Right lobe of liver (tissue), 6 donors: ENCODE measurements at regions not wholly inside any gene's neighbourhood (a gene's known extent, or its start where the extent isn't known, plus 50 kb on each side); places are given as distances from the start of the nearest gene placed in this dataset.

Source experiments
- ATAC-seq, 4 donors: fragments of 200-7000 bp; cut with Tn5 transposase; one replicate each; pipeline ENCODE4 v1.9.1; 2020; ENCODE audit warnings: mild to moderate bottlenecking in 4 of 4, moderate library complexity in 4 of 4
- DNase-seq, 3 donors: peaks; one replicate each; pipeline ENCODE4 v3.0.0-alpha.2; 2020
- H3K27ac ChIP-seq, 3 donors: fragments of 200-600 bp; one replicate each; pipeline ENCODE4 v1.8.0; 2022
- H3K27me3 ChIP-seq, 2 donors: fragments of 200-600 bp; one replicate each; pipeline ENCODE4 v1.8.0; 2022
- H3K36me3 ChIP-seq, 4 donors: fragments of 200-600 bp; sonication (generic) in 1 of 4; one replicate each; pipeline versions ENCODE4 v1.5.1 to v1.8.0; 2017 to 2022; ENCODE audit warnings: control low read depth in 1 of 4
- H3K4me1 ChIP-seq, 4 donors: fragments of 200-600 bp; sonication (generic) in 1 of 4; one replicate each; pipeline versions ENCODE4 v1.5.1 to v1.8.0; 2017 to 2022; ENCODE audit warnings: control low read depth in 1 of 4
- H3K4me3 ChIP-seq, 3 donors: fragments of 200-600 bp; one replicate each; pipeline ENCODE4 v1.8.0; 2022
- H3K9me3 ChIP-seq, 4 donors: fragments of 200-600 bp; sonication (generic) in 1 of 4; one replicate each; pipeline versions ENCODE4 v1.5.1 to v1.8.0; 2017 to 2022; ENCODE audit warnings: control low read depth in 1 of 4
- POLR2A ChIP-seq: fragments of 450-650 bp; IDR thresholded peaks from one replicate; pipeline ENCODE4 v1.6.1; 2017; ENCODE audit warnings: antibody characterized with exemption, mild to moderate bottlenecking
- WGBS: methylation state at CpG from one replicate; pipeline ENCODE4 v1.1.6; 2018; ENCODE audit warnings: low coverage, low lambda C conversion rate; ENCODE audit not compliant: insufficient coverage; ENCODE audit errors: missing lambda C conversion rate; 5-methylcytosine and 5-hydroxymethylcytosine counted together
- intact Hi-C, 2 donors: fragments of 100-400 bp; cut with DNase I; formaldehyde crosslinking; loops; one replicate each; pipeline versions ENCODE4 v1.11.2 to v1.14.1; 2022
- TF ChIP-seq, protein P1 (sequence below), 4 donors: fragments of 200-600 bp in 3 of 4; fragments of 450-650 bp in 1 of 4; IDR thresholded peaks; one replicate each; pipeline versions ENCODE4 v1.5.1 to v1.8.0; 2016 to 2022; ENCODE audit warnings: antibody characterized with exemption in 4 of 4, mild to moderate bottlenecking in 2 of 4
- donor health status: DM: no; HTN: yes; CAD: no.
- donor health status: DM: no; HTN: no; CAD: no.
- donor health status: DM: no; HTN: no; CAD: no.
- donor health status: DM: no; HTN: yes; CAD: no.
- donor health status: DM: no; HTN: yes; CAD: no.

DNA sequence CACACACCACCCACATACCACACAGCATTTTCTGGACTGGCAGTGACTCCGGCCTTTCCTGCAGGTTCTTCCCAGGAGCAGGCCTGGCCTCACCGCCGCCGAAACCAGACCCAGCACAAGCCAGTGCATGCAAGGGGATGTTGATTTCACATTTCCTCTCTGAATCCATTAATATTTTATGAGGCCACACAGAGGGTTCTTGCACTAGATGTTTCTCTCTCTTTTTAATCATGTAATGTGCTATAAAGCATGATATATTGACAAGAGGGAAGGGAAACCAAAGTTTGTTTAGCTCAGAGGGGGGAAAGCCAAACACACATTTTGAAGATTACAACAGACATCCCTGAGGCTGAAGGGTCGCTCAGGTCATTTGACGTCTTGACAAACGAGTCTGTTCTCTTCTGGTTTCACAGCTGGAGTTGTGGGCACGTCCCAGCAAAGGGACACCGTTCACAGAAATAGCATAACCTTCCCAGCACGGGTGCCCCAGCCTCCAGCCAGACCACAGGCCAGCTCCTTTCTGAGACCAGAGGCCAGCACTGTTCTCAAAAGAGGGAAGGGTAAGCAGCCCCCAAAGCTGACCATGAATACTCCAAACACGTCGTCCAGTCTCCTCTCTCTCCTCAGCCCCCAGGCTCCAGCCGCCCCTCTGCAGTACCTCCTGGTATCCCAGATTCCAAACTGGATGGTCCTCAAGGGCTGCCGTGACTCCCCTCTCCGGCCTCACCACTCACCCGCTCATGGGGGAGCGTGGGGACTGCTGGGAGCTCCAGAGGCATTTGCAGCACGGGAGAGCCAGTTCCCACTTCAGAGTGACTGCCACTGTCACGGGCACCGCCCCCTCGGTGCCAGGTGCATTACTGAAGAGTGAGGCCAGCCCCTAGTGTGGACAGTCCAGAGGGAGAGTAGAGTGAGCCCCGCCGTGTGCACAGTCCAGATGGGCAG, 340.3 kb upstream of the SALL3 start:
- intact Hi-C loops: no loop called here
- no peak overlapping the region for H3K27ac ChIP-seq
- no peaks in the 10 kb centered on the region for H3K27me3 ChIP-seq
- ATAC-seq (peak in 1 of 4 donors; percentile 14), DNase-seq (no peak)
- 58% methylated on average over 17 of the region's 23 CpGs for WGBS
- no peak overlapping the region for H3K4me3 ChIP-seq
- no peaks in the 10 kb centered on the region for H3K4me1 ChIP-seq
- H3K36me3 ChIP-seq: no peaks in the 10 kb centered on the region
- H3K9me3 ChIP-seq: no peaks in the 10 kb centered on the region
- TF ChIP-seq, protein P1, sequence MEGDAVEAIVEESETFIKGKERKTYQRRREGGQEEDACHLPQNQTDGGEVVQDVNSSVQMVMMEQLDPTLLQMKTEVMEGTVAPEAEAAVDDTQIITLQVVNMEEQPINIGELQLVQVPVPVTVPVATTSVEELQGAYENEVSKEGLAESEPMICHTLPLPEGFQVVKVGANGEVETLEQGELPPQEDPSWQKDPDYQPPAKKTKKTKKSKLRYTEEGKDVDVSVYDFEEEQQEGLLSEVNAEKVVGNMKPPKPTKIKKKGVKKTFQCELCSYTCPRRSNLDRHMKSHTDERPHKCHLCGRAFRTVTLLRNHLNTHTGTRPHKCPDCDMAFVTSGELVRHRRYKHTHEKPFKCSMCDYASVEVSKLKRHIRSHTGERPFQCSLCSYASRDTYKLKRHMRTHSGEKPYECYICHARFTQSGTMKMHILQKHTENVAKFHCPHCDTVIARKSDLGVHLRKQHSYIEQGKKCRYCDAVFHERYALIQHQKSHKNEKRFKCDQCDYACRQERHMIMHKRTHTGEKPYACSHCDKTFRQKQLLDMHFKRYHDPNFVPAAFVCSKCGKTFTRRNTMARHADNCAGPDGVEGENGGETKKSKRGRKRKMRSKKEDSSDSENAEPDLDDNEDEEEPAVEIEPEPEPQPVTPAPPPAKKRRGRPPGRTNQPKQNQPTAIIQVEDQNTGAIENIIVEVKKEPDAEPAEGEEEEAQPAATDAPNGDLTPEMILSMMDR (IDR thresholded peaks at IDR 0.05): no peak
- TF ChIP-seq POLR2A: no peak

DNA sequence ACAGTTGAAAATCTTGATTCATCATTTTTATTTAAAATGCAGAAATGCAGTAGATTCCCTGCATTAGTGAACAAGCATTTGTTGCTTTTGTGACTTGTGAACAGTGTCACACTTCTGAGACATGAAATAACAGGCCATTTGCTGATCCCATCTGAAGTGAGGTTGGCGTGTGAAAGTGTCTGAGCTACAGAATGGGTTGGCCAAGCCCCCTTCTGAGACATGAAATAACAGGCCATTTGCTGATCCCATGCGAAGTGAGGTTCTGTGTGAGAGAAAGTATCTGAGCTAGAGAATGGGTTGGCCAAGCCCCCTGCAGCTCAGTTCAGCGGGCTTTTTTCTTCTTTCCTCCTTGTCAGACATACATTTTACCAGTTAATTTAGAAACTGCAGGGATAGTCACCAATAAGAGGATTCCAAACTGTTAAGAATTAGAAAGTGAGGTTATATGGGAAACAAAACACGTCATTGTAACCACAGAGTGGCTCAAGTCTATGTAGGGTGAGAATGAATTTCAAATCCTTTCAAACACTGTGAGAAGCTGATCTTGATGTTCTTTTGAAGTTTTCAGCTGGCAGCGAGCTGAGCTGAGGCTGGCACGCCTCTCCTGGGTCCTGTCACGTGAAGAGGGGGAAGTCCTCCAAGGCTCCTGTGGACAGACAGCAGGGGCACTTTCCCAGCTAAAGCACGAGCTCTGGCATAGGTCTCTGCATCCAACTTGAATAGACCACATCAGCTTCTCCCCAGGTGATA, 339.2 kb upstream of the SALL3 start:
- TF ChIP-seq, protein P1 (IDR thresholded peaks at IDR 0.05): no peak
- no peak for TF ChIP-seq POLR2A
- H3K27ac ChIP-seq: no peak overlapping the region
- H3K36me3 ChIP-seq: no peaks in the 10 kb centered on the region
- intact Hi-C loops: no loop called here
- no peak for ATAC-seq
- no peak overlapping the region for H3K4me3 ChIP-seq
- 46% methylated on average over 7 of the region's 8 CpGs for WGBS
- no peaks in the 10 kb centered on the region for H3K9me3 ChIP-seq
- no peaks in the 10 kb centered on the region for H3K27me3 ChIP-seq
- no peak for DNase-seq
- H3K4me1 ChIP-seq: no peaks in the 10 kb centered on the region

DNA sequence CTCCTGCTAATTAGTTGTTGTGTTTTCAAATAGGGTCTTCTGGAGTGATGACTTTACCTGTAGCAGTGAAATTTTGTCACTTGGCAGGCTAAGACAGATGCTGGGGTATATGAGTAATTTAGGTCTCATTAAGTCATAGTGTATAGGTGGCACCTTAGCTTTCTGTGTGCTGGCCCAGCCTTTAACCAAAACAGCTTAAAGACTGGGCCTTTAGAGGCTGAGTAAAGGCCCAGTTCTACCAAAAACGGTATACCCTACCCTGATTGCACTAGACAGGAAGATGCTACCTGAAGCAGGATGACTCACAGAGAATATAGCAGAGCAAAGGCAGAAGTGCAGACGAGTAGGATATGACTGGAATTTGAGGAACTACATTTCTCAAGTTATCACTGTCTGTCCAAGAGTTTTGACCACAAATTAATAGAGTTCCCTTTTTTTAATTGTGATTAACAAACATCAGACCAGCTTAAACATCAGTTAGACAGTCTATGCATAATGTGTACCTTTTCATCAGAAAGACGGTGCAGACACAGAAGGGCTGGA, 337.9 kb upstream of the SALL3 start:
- TF ChIP-seq, protein P1 (IDR thresholded peaks at IDR 0.05): no peak
- no peak for TF ChIP-seq POLR2A
- Histone ChIP-seq H3K9me3 (no peaks in the 10 kb centered on the region), H3K4me1 (no peaks in the 10 kb centered on the region), H3K36me3 (no peaks in the 10 kb centered on the region), H3K27me3 (no peaks in the 10 kb centered on the region), H3K4me3 (no peak overlapping the region), H3K27ac (no peak overlapping the region)
- ATAC-seq (no peak), DNase-seq (no peak)
- WGBS: 18% methylated on average over 3 of the region's 3 CpGs
- intact Hi-C loops: no loop called here

DNA sequence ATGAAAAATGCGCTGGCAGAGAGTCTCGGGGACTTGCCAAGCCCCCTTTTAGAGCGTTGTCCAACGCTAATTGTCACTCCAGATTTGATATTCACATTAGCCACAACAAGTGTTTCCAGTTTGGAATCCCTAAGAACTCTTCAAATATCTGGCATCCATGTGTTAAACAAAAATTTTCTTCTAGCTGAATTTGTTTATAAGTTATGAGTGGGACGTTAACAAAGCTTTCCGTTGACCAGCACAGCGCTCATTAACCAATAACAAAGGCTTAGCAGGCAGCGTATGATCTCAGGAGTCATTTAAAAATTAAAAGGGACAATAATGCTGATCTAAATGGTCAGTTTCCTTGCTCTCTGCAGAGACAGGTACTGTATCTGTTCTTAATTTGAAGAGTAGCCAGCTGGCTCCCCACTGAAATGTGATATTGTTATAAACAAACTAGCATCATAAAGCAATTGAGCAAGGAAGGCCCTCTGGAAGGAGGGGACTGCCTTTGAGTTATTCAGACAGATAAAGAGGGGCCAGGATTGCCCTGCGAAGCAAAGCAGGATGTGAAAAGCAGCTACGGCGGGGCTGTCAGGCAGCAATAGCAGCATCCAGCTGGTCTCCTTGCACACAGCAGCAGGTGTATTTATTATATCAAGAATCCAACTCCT, 337.2 kb upstream of the SALL3 start:
- no peak for TF ChIP-seq POLR2A
- TF ChIP-seq, protein P1 (IDR thresholded peaks at IDR 0.05): no peak
- no peak overlapping the region for H3K27ac ChIP-seq
- H3K4me1 ChIP-seq: no peaks in the 10 kb centered on the region
- H3K27me3 ChIP-seq: no peaks in the 10 kb centered on the region
- H3K36me3 ChIP-seq: no peaks in the 10 kb centered on the region
- no peak overlapping the region for H3K4me3 ChIP-seq
- 39% methylated on average over 11 of the region's 11 CpGs for WGBS
- intact Hi-C loops: no loop called here
- no peak for ATAC-seq
- no peaks in the 10 kb centered on the region for H3K9me3 ChIP-seq
- DNase-seq: no peak
